Activated naive CD8-positive, alpha-beta T cell treated with anti-CD3 and anti-CD28 coated beads, Interleukin-2, amount 50 U/mL, for 24 hours (primary cell): ENCODE measurements at regions not wholly inside any gene's neighbourhood (a gene's known extent, or its start where the extent isn't known, plus 50 kb on each side); places are given as distances from the start of the nearest gene placed in this dataset.

ENCODE experiments used
- ATAC-seq: fragments of 150-1000 bp; cut with Tn5 transposase; one replicate; pipeline ENCODE4 v1.10.0; 2021
- DNase-seq: peaks from one replicate; pipeline ENCODE4 v3.0.0; 2021
- H3K27ac Mint-ChIP-seq: one replicate; pipeline ENCODE4 v1.8.0; 2021; ENCODE audit warnings: mild to moderate bottlenecking, mixed read lengths
- H3K27me3 Mint-ChIP-seq: one replicate; pipeline ENCODE4 v1.8.0; 2021; ENCODE audit warnings: mixed read lengths
- H3K36me3 Mint-ChIP-seq: one replicate; pipeline ENCODE4 v1.8.0; 2021; ENCODE audit warnings: low read depth, mixed read lengths
- H3K4me1 Mint-ChIP-seq: one replicate; pipeline ENCODE4 v1.8.0; 2021; ENCODE audit warnings: mixed read lengths
- H3K4me3 Mint-ChIP-seq: one replicate; pipeline ENCODE4 v1.8.0; 2021; ENCODE audit warnings: mild to moderate bottlenecking, moderate library complexity, mixed read lengths
- H3K9me3 Mint-ChIP-seq: one replicate; pipeline ENCODE4 v1.8.0; 2021; ENCODE audit warnings: mixed read lengths

- Mint-ChIP-seq H3K4me3 (no peak overlapping the region), H3K4me1 (peaks cover 16% of the 10 kb centered on the region), H3K9me3 (no peaks in the 10 kb centered on the region), H3K27ac (peak overlapping the region; percentile 71), H3K27me3 (peaks cover 24% of the 10 kb centered on the region), H3K36me3 (peaks cover 6% of the 10 kb centered on the region)
- peak; percentile 93 for ATAC-seq
- peak; percentile 79 for DNase-seq
Observed at GRCh38 chr13:99859178-99860177, 112.1 kb downstream of the ZIC5 start.

- H3K36me3 Mint-ChIP-seq, result peaks cover 6% of the 10 kb centered on the region
- no peaks in the 10 kb centered on the region for H3K9me3 Mint-ChIP-seq
- no peak overlapping the region for H3K4me3 Mint-ChIP-seq
- H3K27ac Mint-ChIP-seq, result no peak overlapping the region
- no peak for ATAC-seq
- peaks cover 24% of the 10 kb centered on the region for H3K27me3 Mint-ChIP-seq
- DNase-seq, result no peak
- H3K4me1 Mint-ChIP-seq, result peaks cover 16% of the 10 kb centered on the region
Observed at GRCh38 chr13:99857738-99858137, 113.8 kb downstream of the ZIC5 start.

GRCh38 chr13:99855526-99856420 is 115.8 kb downstream of the ZIC5 start:
- H3K36me3 Mint-ChIP-seq, result peaks cover 6% of the 10 kb centered on the region
- peaks cover 21% of the 10 kb centered on the region for H3K27me3 Mint-ChIP-seq
- H3K27ac Mint-ChIP-seq, result no peak overlapping the region
- peaks cover 15% of the 10 kb centered on the region for H3K4me1 Mint-ChIP-seq
- no peaks in the 10 kb centered on the region for H3K9me3 Mint-ChIP-seq
- no peak overlapping the region for H3K4me3 Mint-ChIP-seq
- DNase-seq (no peak), ATAC-seq (no peak)

GRCh38 chr13:99854366-99854765 is 117.2 kb downstream of the ZIC5 start:
- peaks cover 7% of the 10 kb centered on the region for H3K4me1 Mint-ChIP-seq
- no peak for DNase-seq
- H3K4me3 Mint-ChIP-seq, result no peak overlapping the region
- H3K27ac Mint-ChIP-seq, result no peak overlapping the region
- no peak for ATAC-seq
- peaks cover 17% of the 10 kb centered on the region for H3K27me3 Mint-ChIP-seq
- no peaks in the 10 kb centered on the region for H3K9me3 Mint-ChIP-seq
- H3K36me3 Mint-ChIP-seq, result peaks cover 6% of the 10 kb centered on the region

- H3K27me3 Mint-ChIP-seq, result no peaks in the 10 kb centered on the region
- no peak for ATAC-seq
- H3K36me3 Mint-ChIP-seq, result no peaks in the 10 kb centered on the region
- no peaks in the 10 kb centered on the region for H3K9me3 Mint-ChIP-seq
- DNase-seq, result no peak
- no peak overlapping the region for H3K4me3 Mint-ChIP-seq
- no peaks in the 10 kb centered on the region for H3K4me1 Mint-ChIP-seq
- H3K27ac Mint-ChIP-seq, result no peak overlapping the region
Observed at GRCh38 chr13:99847318-99847750, 124.2 kb downstream of the ZIC5 start.

GRCh38 chr13:99845161-99845874 is 126.2 kb downstream of the ZIC5 start:
- Mint-ChIP-seq H3K9me3 (no peaks in the 10 kb centered on the region), H3K27me3 (no peaks in the 10 kb centered on the region), H3K27ac (no peak overlapping the region), H3K4me3 (no peak overlapping the region), H3K36me3 (no peaks in the 10 kb centered on the region), H3K4me1 (no peaks in the 10 kb centered on the region)
- DNase-seq, result no peak
- ATAC-seq, result no peak

GRCh38 chr13:99844421-99844820 is 127.1 kb downstream of the ZIC5 start:
- no peaks in the 10 kb centered on the region for H3K9me3 Mint-ChIP-seq
- no peak for ATAC-seq
- no peak overlapping the region for H3K4me3 Mint-ChIP-seq
- H3K4me1 Mint-ChIP-seq, result no peaks in the 10 kb centered on the region
- H3K27ac Mint-ChIP-seq, result no peak overlapping the region
- no peaks in the 10 kb centered on the region for H3K36me3 Mint-ChIP-seq
- no peak for DNase-seq
- no peaks in the 10 kb centered on the region for H3K27me3 Mint-ChIP-seq

GRCh38 chr13:99843872-99844271 is 127.7 kb downstream of the ZIC5 start:
- ATAC-seq (no peak), DNase-seq (no peak)
- Mint-ChIP-seq H3K27ac (no peak overlapping the region), H3K4me3 (no peak overlapping the region), H3K4me1 (no peaks in the 10 kb centered on the region), H3K9me3 (no peaks in the 10 kb centered on the region), H3K36me3 (no peaks in the 10 kb centered on the region), H3K27me3 (no peaks in the 10 kb centered on the region)

- no peak overlapping the region for H3K27ac Mint-ChIP-seq
- H3K4me1 Mint-ChIP-seq, result no peaks in the 10 kb centered on the region
- no peaks in the 10 kb centered on the region for H3K27me3 Mint-ChIP-seq
- H3K9me3 Mint-ChIP-seq, result no peaks in the 10 kb centered on the region
- no peak overlapping the region for H3K4me3 Mint-ChIP-seq
- DNase-seq, result no peak
- no peak for ATAC-seq
- H3K36me3 Mint-ChIP-seq, result no peaks in the 10 kb centered on the region
Observed at GRCh38 chr13:99842405-99842804, 129.2 kb downstream of the ZIC5 start.

GRCh38 chr13:99836291-99836690 is 135.3 kb downstream of the ZIC5 start:
- ATAC-seq (no peak), DNase-seq (no peak)
- Mint-ChIP-seq H3K27me3 (no peaks in the 10 kb centered on the region), H3K9me3 (no peaks in the 10 kb centered on the region), H3K4me1 (no peaks in the 10 kb centered on the region), H3K27ac (no peak overlapping the region), H3K4me3 (no peak overlapping the region), H3K36me3 (no peaks in the 10 kb centered on the region)

- Mint-ChIP-seq H3K27me3 (no peaks in the 10 kb centered on the region), H3K4me1 (no peaks in the 10 kb centered on the region), H3K9me3 (no peaks in the 10 kb centered on the region), H3K36me3 (no peaks in the 10 kb centered on the region), H3K27ac (no peak overlapping the region), H3K4me3 (no peak overlapping the region)
- no peak for DNase-seq
- ATAC-seq, result no peak
Observed at GRCh38 chr13:99835442-99835841, 136.1 kb downstream of the ZIC5 start.

- no peak for ATAC-seq
- H3K27ac Mint-ChIP-seq, result no peak overlapping the region
- H3K36me3 Mint-ChIP-seq, result no peaks in the 10 kb centered on the region
- no peak for DNase-seq
- H3K4me1 Mint-ChIP-seq, result no peaks in the 10 kb centered on the region
- H3K9me3 Mint-ChIP-seq, result no peaks in the 10 kb centered on the region
- H3K27me3 Mint-ChIP-seq, result no peaks in the 10 kb centered on the region
- no peak overlapping the region for H3K4me3 Mint-ChIP-seq
Observed at GRCh38 chr13:99834246-99834645, 137.3 kb downstream of the ZIC5 start.

GRCh38 chr13:99832347-99832746 is 139.2 kb downstream of the ZIC5 start:
- Mint-ChIP-seq H3K27me3 (no peaks in the 10 kb centered on the region), H3K4me1 (no peaks in the 10 kb centered on the region), H3K4me3 (no peak overlapping the region), H3K9me3 (no peaks in the 10 kb centered on the region), H3K27ac (no peak overlapping the region), H3K36me3 (no peaks in the 10 kb centered on the region)
- DNase-seq (no peak), ATAC-seq (no peak)

GRCh38 chr13:99830931-99831330 is 140.6 kb downstream of the ZIC5 start:
- Mint-ChIP-seq H3K4me3 (no peak overlapping the region), H3K9me3 (no peaks in the 10 kb centered on the region), H3K27me3 (no peaks in the 10 kb centered on the region), H3K4me1 (no peaks in the 10 kb centered on the region), H3K27ac (no peak overlapping the region), H3K36me3 (no peaks in the 10 kb centered on the region)
- DNase-seq (no peak), ATAC-seq (no peak)
